ENCODE measurements at regions not wholly inside any gene's neighbourhood (a gene's known extent, or its start where the extent isn't known, plus 50 kb on each side); places are given as distances from the start of the nearest gene placed in this dataset.

- no peak for TF ChIP-seq ZNF274 (IDR thresholded peaks at IDR 0.05; ENCODE audit: low read depth, low read length)
- H3K4me3 ChIP-seq (ENCODE audit: low read length) = no peak overlapping the region
These were observed 180.0 kb upstream of the SMLR1 start for GRCh38 chr6:130647246-130647645.

- H3K4me3 ChIP-seq (ENCODE audit: low read length) = no peak overlapping the region
- no peak for TF ChIP-seq ZNF274 (IDR thresholded peaks at IDR 0.05; ENCODE audit: low read depth, low read length)
These were observed 171.6 kb upstream of the SMLR1 start for GRCh38 chr6:130655586-130655985.

GRCh38 chr6:130661077-130661476 lies 166.1 kb upstream of the SMLR1 start:
- no peak for TF ChIP-seq ZNF274 (IDR thresholded peaks at IDR 0.05; ENCODE audit: low read depth, low read length)
- no peak overlapping the region for H3K4me3 ChIP-seq (ENCODE audit: low read length)

GRCh38 chr6:130666786-130667185 lies 160.4 kb upstream of the SMLR1 start:
- no peak for TF ChIP-seq ZNF274 (IDR thresholded peaks at IDR 0.05; ENCODE audit: low read depth, low read length)

GRCh38 chr6:130670142-130670541 lies 157.1 kb upstream of the SMLR1 start:
- no peak overlapping the region for H3K4me3 ChIP-seq (ENCODE audit: low read length)
- TF ChIP-seq ZNF274 (IDR thresholded peaks at IDR 0.05; ENCODE audit: low read depth, low read length) = no peak

More at GRCh38 chr6:130666786-130667185, 160.4 kb upstream of the SMLR1 start:
- H3K4me3 ChIP-seq (ENCODE audit: low read length) = no peak overlapping the region

- no peak overlapping the region for H3K4me3 ChIP-seq (ENCODE audit: low read length)
- no peak for TF ChIP-seq ZNF274 (IDR thresholded peaks at IDR 0.05; ENCODE audit: low read depth, low read length)
These were observed 156.1 kb upstream of the SMLR1 start for GRCh38 chr6:130671119-130671518.

- TF ChIP-seq ZNF274 (IDR thresholded peaks at IDR 0.05; ENCODE audit: low read depth, low read length) = no peak
- H3K4me3 ChIP-seq (ENCODE audit: low read length) = no peak overlapping the region
These were observed 155.6 kb upstream of the SMLR1 start for GRCh38 chr6:130671577-130671976.

- H3K4me3 ChIP-seq (ENCODE audit: low read length) = no peak overlapping the region
- TF ChIP-seq ZNF274 (IDR thresholded peaks at IDR 0.05; ENCODE audit: low read depth, low read length) = no peak
These were observed 155.1 kb upstream of the SMLR1 start for GRCh38 chr6:130672153-130672552.

- no peak overlapping the region for H3K4me3 ChIP-seq (ENCODE audit: low read length)
- no peak for TF ChIP-seq ZNF274 (IDR thresholded peaks at IDR 0.05; ENCODE audit: low read depth, low read length)
These were observed 152.6 kb upstream of the SMLR1 start for GRCh38 chr6:130674604-130675003.

GRCh38 chr6:130675072-130675471 lies 152.1 kb upstream of the SMLR1 start:
- TF ChIP-seq ZNF274 (IDR thresholded peaks at IDR 0.05; ENCODE audit: low read depth, low read length) = no peak

GRCh38 chr6:130676077-130676772 lies 151.0 kb upstream of the SMLR1 start:
- TF ChIP-seq ZNF274 (IDR thresholded peaks at IDR 0.05; ENCODE audit: low read depth, low read length) = no peak
- H3K4me3 ChIP-seq (ENCODE audit: low read length) = no peak overlapping the region

More at GRCh38 chr6:130675072-130675471, 152.1 kb upstream of the SMLR1 start:
- H3K4me3 ChIP-seq (ENCODE audit: low read length) = no peak overlapping the region

- no peak for TF ChIP-seq ZNF274 (IDR thresholded peaks at IDR 0.05; ENCODE audit: low read depth, low read length)
- H3K4me3 ChIP-seq (ENCODE audit: low read length) = no peak overlapping the region
These were observed 150.4 kb upstream of the SMLR1 start for GRCh38 chr6:130676773-130677144.

GRCh38 chr6:130677312-130677711 lies 149.9 kb upstream of the SMLR1 start:
- H3K4me3 ChIP-seq (ENCODE audit: low read length) = no peak overlapping the region
- no peak for TF ChIP-seq ZNF274 (IDR thresholded peaks at IDR 0.05; ENCODE audit: low read depth, low read length)

GRCh38 chr6:130677766-130678165 lies 149.4 kb upstream of the SMLR1 start:
- TF ChIP-seq ZNF274 (IDR thresholded peaks at IDR 0.05; ENCODE audit: low read depth, low read length) = no peak
- no peak overlapping the region for H3K4me3 ChIP-seq (ENCODE audit: low read length)

GRCh38 chr6:130679684-130680083 lies 147.5 kb upstream of the SMLR1 start:
- H3K4me3 ChIP-seq (ENCODE audit: low read length) = no peak overlapping the region

GRCh38 chr6:130680116-130680515 lies 147.1 kb upstream of the SMLR1 start:
- TF ChIP-seq ZNF274 (IDR thresholded peaks at IDR 0.05; ENCODE audit: low read depth, low read length) = no peak
- H3K4me3 ChIP-seq (ENCODE audit: low read length) = no peak overlapping the region

More at GRCh38 chr6:130679684-130680083, 147.5 kb upstream of the SMLR1 start:
- no peak for TF ChIP-seq ZNF274 (IDR thresholded peaks at IDR 0.05; ENCODE audit: low read depth, low read length)

Measured in GM08714 (cell line).